ENCODE measurements at regions not wholly inside any gene's neighbourhood (a gene's known extent, or its start where the extent isn't known, plus 50 kb on each side); places are given as distances from the start of the nearest gene placed in this dataset.

DNA sequence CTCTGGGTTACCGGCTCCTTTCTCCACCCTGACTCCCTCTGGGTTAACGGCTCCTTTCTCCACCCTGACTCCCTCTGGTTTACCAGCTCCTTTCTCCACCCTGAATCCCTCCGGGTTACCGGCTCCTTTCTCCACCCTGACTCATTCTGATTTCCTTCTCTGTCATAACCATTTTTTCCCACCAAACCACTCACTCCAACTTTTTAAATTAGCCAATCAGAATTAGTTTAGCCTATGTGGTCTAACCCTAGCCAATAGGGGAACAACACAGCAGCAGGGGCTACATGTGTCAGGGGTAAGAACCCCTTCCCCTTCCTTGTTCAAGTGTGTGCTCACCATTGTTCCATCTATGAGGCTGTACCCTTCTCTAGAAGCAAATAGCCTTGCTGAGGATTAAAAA is 98.4 kb upstream of the RBM19 start:
- TF ChIP-seq EZH2phosphoT487 (IDR thresholded peaks at IDR 0.05; ENCODE audit: low read depth, severe bottlenecking, unreplicated experiment): no peak
- TF ChIP-seq, protein P1, sequence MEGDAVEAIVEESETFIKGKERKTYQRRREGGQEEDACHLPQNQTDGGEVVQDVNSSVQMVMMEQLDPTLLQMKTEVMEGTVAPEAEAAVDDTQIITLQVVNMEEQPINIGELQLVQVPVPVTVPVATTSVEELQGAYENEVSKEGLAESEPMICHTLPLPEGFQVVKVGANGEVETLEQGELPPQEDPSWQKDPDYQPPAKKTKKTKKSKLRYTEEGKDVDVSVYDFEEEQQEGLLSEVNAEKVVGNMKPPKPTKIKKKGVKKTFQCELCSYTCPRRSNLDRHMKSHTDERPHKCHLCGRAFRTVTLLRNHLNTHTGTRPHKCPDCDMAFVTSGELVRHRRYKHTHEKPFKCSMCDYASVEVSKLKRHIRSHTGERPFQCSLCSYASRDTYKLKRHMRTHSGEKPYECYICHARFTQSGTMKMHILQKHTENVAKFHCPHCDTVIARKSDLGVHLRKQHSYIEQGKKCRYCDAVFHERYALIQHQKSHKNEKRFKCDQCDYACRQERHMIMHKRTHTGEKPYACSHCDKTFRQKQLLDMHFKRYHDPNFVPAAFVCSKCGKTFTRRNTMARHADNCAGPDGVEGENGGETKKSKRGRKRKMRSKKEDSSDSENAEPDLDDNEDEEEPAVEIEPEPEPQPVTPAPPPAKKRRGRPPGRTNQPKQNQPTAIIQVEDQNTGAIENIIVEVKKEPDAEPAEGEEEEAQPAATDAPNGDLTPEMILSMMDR (IDR thresholded peaks at IDR 0.05; ENCODE audit: poor library complexity): no peak
- TF ChIP-seq EZH2 (IDR thresholded peaks at IDR 0.05; ENCODE audit: borderline replicate concordance): no peak

All from hepatocyte (in vitro differentiated cells).